ES-I3 (cell line): ENCODE measurements at regions not wholly inside any gene's neighbourhood (a gene's known extent, or its start where the extent isn't known, plus 50 kb on each side); places are given as distances from the start of the nearest gene placed in this dataset.

ENCODE experiments used
- H3K36me3 ChIP-seq: 2 replicates; pipeline ENCODE4 v1.6.1; 2013; ENCODE audit warnings: mild to moderate bottlenecking, low read length, control low read depth, moderate library complexity; ENCODE audit not compliant: insufficient read depth
- H3K4me1 ChIP-seq: 2 replicates; pipeline ENCODE4 v1.6.1; 2013; ENCODE audit warnings: mild to moderate bottlenecking, control low read depth, low read length; ENCODE audit not compliant: insufficient read depth
- H3K9ac ChIP-seq: 2 replicates; pipeline ENCODE4 v1.6.1; 2013; ENCODE audit warnings: low read depth, mild to moderate bottlenecking, low read length, moderate library complexity
- H3K9me3 ChIP-seq: 2 replicates; pipeline ENCODE4 v1.6.1; 2013; ENCODE audit warnings: mild to moderate bottlenecking, low read length, moderate library complexity; ENCODE audit not compliant: control insufficient read depth, insufficient read depth

DNA sequence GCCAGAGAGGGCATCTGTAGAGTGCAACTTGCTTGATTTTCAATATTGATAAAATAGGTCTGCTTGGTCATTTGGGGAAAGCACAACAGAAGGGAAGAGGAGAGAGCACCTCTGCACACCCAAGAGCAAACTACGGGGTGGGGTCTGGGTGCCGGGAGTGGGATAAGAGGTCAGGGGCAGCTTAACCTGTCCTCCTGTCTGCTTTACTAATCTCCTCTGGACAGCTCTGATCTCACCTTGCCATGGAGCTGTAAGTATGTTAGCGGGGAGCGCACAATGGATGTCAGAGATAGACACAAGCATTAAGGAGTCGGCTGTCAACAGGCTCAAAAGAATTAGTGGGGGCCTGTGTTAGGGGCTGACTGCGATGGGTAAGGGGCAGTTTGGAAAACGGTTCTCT lies 328.7 kb downstream of the CYRIA start:
- Histone ChIP-seq H3K4me1 (peaks cover 7% of the 10 kb centered on the region; the same call in 1 of the 2 replicates), H3K36me3 (no peaks in the 10 kb centered on the region), H3K9me3 (no peaks in the 10 kb centered on the region), H3K9ac (no peak overlapping the region)

DNA sequence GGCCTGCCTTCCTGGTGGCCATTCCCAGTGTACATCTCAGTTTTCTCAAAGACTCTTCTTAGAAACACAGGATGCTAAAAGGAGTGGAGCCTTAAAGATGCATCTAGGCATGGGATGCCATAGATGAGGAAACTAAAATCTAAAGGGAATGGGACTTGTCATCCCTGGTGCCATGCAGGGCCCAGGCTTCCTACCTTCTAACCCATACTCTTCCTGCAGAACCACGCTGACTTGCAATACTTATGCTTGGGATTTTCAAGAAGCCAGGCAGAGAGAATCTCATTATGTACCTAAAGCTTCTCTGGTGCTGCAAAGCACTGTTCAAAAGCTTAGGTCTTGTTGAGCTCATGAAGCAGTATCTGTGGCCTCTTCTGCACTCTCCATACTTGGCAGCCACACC lies 329.1 kb downstream of the CYRIA start:
- H3K9ac ChIP-seq: no peak overlapping the region
- no peaks in the 10 kb centered on the region for H3K36me3 ChIP-seq
- peaks cover 9% of the 10 kb centered on the region; the same call in 1 of the 2 replicates for H3K4me1 ChIP-seq
- H3K9me3 ChIP-seq: no peaks in the 10 kb centered on the region

DNA sequence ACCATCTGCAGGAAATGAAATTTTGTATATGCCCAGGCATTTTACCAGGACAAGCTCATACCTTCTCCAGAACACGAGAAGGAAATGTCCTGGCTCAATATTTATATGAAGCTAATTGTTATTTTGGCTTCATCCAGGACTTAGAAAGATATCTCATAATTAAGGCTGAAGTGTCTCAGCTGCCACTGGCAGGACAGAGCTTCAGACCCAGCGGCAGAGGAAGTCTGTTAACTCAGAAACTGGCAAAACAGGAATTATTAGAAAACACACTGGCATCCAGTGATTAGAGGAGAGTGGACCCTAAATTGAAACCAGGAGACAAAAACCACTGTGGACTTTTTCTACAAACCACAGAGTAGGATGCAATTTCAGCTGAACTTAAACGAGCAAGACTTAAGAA lies 329.7 kb downstream of the CYRIA start:
- Histone ChIP-seq H3K36me3 (no peaks in the 10 kb centered on the region), H3K4me1 (peaks cover 15% of the 10 kb centered on the region), H3K9me3 (no peaks in the 10 kb centered on the region), H3K9ac (no peak overlapping the region)

- Histone ChIP-seq H3K9ac (no peak overlapping the region), H3K36me3 (no peaks in the 10 kb centered on the region), H3K4me1 (peaks cover 18% of the 10 kb centered on the region), H3K9me3 (no peaks in the 10 kb centered on the region)
Measured at GRCh38 chr2:16335604-16335930, 330.1 kb downstream of the CYRIA start.

DNA sequence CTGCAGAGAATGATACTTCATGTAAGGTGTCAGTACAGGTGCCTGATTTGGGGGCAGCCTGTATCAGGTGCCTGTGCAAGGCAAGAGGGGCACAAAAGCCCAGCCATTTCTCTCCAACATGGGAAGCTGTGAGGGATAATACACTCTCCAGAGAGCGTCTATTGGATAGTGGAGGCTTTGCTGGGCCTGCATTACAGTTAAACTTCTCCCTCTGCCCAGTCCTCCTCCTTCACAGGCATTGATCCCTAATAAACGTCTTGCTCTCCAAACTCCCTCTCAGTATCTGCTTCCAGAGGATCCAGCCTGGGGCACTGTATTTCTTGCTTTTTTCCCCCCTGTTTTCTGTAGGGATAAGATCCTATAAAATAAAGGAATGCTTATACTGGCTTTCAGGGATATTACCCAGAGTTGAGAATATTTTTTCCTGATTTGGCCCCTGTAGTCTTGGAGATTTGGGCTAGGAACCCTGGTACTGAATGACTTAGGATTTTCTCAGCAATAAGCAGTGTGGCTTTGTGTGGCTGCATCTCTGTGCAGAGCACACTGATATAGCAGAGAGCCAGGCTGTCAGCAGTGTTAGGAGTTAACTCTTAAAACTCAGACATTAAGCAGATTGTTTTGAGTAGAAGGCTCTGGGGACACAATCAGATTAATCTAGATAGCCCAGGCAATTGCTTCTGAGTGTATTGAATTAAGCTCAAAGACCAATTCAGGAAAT lies 330.6 kb downstream of the CYRIA start:
- Histone ChIP-seq H3K9me3 (no peaks in the 10 kb centered on the region), H3K4me1 (peaks cover 21% of the 10 kb centered on the region), H3K9ac (no peak overlapping the region), H3K36me3 (no peaks in the 10 kb centered on the region)

- Histone ChIP-seq H3K4me1 (peaks cover 27% of the 10 kb centered on the region), H3K36me3 (no peaks in the 10 kb centered on the region), H3K9ac (no peak overlapping the region), H3K9me3 (no peaks in the 10 kb centered on the region)
Measured at GRCh38 chr2:16334366-16334765, 331.3 kb downstream of the CYRIA start.

GRCh38 chr2:16333681-16334080 lies 332.0 kb downstream of the CYRIA start:
- peaks cover 33% of the 10 kb centered on the region for H3K4me1 ChIP-seq
- no peaks in the 10 kb centered on the region for H3K36me3 ChIP-seq
- H3K9ac ChIP-seq: no peak overlapping the region
- no peaks in the 10 kb centered on the region for H3K9me3 ChIP-seq

DNA sequence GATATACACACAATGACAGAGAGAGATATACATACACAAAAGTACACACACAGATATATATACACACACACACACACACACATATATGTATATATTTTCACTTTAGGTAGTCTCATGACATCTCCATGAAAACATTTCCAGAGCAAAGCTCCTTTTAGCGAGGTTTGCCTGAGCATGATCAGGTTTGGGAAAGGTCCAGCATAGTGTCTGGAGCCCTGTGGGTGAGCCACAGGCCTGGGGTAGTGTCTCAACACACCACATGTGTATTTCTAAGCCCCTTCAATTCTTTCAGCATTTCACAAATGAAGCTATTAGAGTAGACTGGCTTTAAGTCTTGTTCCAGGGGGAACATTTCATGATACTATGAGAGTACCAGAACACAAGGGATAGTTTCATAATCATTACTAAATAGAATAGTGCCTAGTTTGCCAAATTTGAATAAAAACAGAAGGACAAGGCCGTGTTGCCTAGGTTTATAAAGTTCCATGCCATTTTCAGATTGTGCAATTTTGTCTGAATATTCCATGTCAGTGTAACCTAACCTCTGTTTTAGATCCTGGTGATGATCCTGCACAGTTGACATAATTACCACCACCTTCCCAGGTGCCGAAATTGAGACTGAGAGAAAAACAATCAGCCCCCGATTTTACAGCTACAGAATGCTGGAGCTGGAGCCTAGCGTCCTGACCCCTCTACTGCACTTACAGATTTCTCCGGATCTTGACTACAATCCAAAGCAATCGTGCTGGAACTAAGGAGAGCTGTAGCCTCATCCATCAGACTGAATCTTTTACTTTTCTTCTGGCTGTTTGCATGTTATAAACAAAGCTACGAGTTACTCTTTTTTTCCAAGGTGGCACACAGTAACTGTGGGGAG lies 332.7 kb downstream of the CYRIA start:
- Histone ChIP-seq H3K4me1 (peaks cover 33% of the 10 kb centered on the region), H3K36me3 (no peaks in the 10 kb centered on the region), H3K9ac (no peak overlapping the region), H3K9me3 (no peaks in the 10 kb centered on the region)

DNA sequence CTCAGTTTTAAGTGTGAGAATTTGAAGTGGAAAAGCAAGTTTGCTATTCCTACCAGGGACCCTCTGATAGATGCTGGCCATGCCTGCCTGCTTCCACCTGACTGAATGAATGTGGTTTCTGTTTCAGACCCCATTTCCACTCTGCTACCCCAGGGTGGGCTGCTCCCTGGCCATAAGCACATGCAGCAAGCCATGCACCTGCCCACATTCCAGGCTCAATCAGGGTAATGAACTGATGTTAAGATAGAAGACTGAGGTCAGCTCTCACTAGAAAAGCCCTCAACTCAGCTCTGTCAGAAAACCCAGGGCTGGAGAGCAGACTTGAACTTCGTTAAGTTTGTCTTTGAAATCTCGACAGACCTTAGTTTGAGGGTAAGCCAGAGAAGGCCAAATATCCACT lies 333.9 kb downstream of the CYRIA start:
- no peak overlapping the region for H3K9ac ChIP-seq
- no peaks in the 10 kb centered on the region for H3K9me3 ChIP-seq
- no peaks in the 10 kb centered on the region for H3K36me3 ChIP-seq
- H3K4me1 ChIP-seq: peaks cover 40% of the 10 kb centered on the region

- H3K9me3 ChIP-seq: no peaks in the 10 kb centered on the region
- no peaks in the 10 kb centered on the region for H3K36me3 ChIP-seq
- no peak overlapping the region for H3K9ac ChIP-seq
- peaks cover 40% of the 10 kb centered on the region for H3K4me1 ChIP-seq
Measured at GRCh38 chr2:16330982-16331381, 334.7 kb downstream of the CYRIA start.

- Histone ChIP-seq H3K9me3 (no peaks in the 10 kb centered on the region), H3K9ac (no peak overlapping the region)
Measured at GRCh38 chr2:16330571-16330970, 335.1 kb downstream of the CYRIA start.

DNA sequence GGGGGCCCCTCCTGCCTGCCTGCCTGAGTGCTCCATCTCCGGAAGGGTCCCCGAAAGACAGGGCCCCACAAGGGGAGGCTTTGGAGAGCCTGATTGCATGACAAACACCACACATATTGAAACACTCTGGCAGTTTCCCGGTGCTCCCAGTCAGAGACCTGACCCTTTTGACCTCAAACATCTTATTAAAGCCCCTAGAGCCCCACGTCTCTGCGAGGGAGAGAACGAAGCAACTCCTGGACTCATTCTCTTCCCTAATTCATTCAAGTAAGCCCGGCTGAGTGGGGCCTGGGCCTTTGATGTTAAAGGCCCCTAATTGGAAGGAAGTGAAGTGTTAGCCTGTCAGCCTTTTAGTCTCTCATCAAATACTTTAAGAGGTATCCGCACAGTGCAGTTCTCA lies 335.6 kb downstream of the CYRIA start:
- H3K9ac ChIP-seq: no peak overlapping the region; the same call in 1 of the 2 replicates
- H3K9me3 ChIP-seq: no peaks in the 10 kb centered on the region
- no peaks in the 10 kb centered on the region for H3K36me3 ChIP-seq
- H3K4me1 ChIP-seq: peaks cover 34% of the 10 kb centered on the region

More at GRCh38 chr2:16330571-16330970, 335.1 kb downstream of the CYRIA start:
- no peaks in the 10 kb centered on the region for H3K36me3 ChIP-seq
- H3K4me1 ChIP-seq: peaks cover 40% of the 10 kb centered on the region

DNA sequence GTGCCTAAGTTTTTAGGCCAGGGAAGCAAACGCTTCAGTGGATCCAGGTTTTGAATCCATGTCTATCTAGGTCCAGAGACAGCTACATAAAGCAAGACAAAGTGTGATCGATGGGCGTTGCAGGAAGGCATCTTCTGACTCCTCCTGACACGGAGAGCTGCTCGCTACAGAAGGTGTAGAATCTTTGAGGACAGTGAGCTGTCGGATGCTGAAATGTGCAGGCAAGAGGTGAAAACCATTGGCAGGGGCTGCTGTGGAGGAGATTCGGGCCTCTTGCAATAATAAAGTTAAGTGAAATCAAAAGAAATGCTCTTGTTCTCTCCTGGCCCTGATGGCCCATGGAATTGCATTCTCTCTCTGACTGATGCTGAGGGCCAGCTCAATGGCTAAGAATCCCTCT lies 336.2 kb downstream of the CYRIA start:
- Histone ChIP-seq H3K4me1 (peaks cover 33% of the 10 kb centered on the region), H3K9me3 (no peaks in the 10 kb centered on the region), H3K36me3 (no peaks in the 10 kb centered on the region), H3K9ac (no peak overlapping the region)

DNA sequence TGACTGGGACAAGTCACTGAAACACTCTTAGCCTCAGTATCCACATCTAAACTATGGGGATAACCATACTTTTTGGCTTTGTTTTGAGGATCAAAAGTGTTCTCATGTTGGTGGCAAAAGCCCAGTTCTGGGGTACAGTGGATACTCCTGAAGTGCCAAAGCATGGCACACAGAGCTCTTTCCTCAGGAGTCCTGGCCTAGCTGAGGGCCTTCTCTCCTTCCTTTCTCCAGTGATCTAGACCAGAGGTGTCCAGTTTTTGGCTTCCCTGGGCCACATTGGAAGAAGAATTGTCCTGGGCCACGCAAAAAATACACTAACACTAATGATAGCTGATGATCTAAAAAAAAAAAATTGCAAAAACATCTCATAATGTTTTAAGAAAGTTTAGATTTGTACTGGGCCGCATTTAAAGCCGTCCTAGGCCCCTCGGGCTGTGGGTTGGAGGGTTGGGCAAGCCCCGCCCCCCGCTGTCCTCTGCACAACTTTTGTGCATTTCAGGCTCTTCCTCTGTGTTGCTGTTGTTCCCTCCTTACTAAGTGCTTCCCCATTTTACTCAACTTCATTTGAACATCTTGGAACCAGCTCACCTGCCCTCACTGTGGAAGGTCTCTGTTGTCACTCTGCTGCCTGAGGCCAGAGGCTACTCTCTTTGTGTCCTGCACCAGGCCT lies 337.0 kb downstream of the CYRIA start:
- no peaks in the 10 kb centered on the region for H3K36me3 ChIP-seq
- peaks cover 33% of the 10 kb centered on the region for H3K4me1 ChIP-seq
- H3K9ac ChIP-seq: no peak overlapping the region
- no peaks in the 10 kb centered on the region for H3K9me3 ChIP-seq
